ENCODE measurements at regions not wholly inside any gene's neighbourhood (a gene's known extent, or its start where the extent isn't known, plus 50 kb on each side); places are given as distances from the start of the nearest gene placed in this dataset.

GRCh38 chr14:43503508-43503907, 1003.6 kb downstream of the FSCB start:
- TF ChIP-seq CTCF (IDR thresholded peaks at IDR 0.05; ENCODE audit: low read depth, low read length), result no peak
- no peak for TF ChIP-seq POLR2A (IDR thresholded peaks at IDR 0.05; ENCODE audit: extremely low read depth, insufficient read length)
- TF ChIP-seq MYC (IDR thresholded peaks at IDR 0.05; ENCODE audit: low read depth, low read length), result no peak
- TF ChIP-seq, protein P1, sequence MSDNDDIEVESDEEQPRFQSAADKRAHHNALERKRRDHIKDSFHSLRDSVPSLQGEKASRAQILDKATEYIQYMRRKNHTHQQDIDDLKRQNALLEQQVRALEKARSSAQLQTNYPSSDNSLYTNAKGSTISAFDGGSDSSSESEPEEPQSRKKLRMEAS (IDR thresholded peaks at IDR 0.05; ENCODE audit: low read depth, low read length), result no peak

All from NB4 (cell line).